Transverse colon (tissue), 3 donors: ENCODE measurements at regions not wholly inside any gene's neighbourhood (a gene's known extent, or its start where the extent isn't known, plus 50 kb on each side); places are given as distances from the start of the nearest gene placed in this dataset.

Source experiments
- CTCF ChIP-seq, 5 experiments: fragments of 200-600 bp in 3 of 5; fragments of 450-650 bp in 2 of 5; sonication (generic) in 3 of 5; IDR thresholded peaks; 1 replicate in 2 of 5; 2 replicates in 3 of 5; pipeline ENCODE4 v1.5.1; 2016 to 2017; ENCODE audit warnings: antibody characterized with exemption in 5 of 5, inconsistent platforms in 3 of 5, mild to moderate bottlenecking in 2 of 5, moderate library complexity in 1 of 5
- POLR2A ChIP-seq: fragments of 450-650 bp; IDR thresholded peaks from one replicate; pipeline ENCODE4 v1.6.1; 2016; ENCODE audit warnings: antibody characterized with exemption, mild to moderate bottlenecking, moderate library complexity

GRCh38 chr6:44021589-44022295 lies 105.5 kb downstream of the MRPL14 start:
- TF ChIP-seq CTCF (IDR thresholded peaks at IDR 0.05) (no peak), POLR2A (no peak)
